IMR-90 (cell line): ENCODE measurements at regions not wholly inside any gene's neighbourhood (a gene's known extent, or its start where the extent isn't known, plus 50 kb on each side); places are given as distances from the start of the nearest gene placed in this dataset.

Source experiments
- CEBPB ChIP-seq: IDR thresholded peaks from 2 replicates; pipeline ENCODE4 v1.6.1; 2012; ENCODE audit warnings: low read depth, low read length, improper control_type of control experiment
- CTCF ChIP-seq: conservative IDR thresholded peaks from 2 replicates; pipeline ENCODE4 v1.5.1; 2012; ENCODE audit warnings: mild to moderate bottlenecking, low read depth, low read length, improper control_type of control experiment
- MXI1 ChIP-seq: IDR thresholded peaks from 2 replicates; pipeline ENCODE4 v1.6.1; 2012; ENCODE audit warnings: low read depth, mild to moderate bottlenecking, low read length, moderate library complexity, borderline replicate concordance
- POLR2A ChIP-seq: IDR thresholded peaks from 2 replicates; pipeline ENCODE4 v1.6.1; 2012; ENCODE audit warnings: mild to moderate bottlenecking, low read depth, low read length
- RAD21 ChIP-seq: IDR thresholded peaks from 2 replicates; pipeline ENCODE4 v1.6.1; 2012; ENCODE audit warnings: low read length, improper control_type of control experiment
- RCOR1 ChIP-seq: IDR thresholded peaks from 2 replicates; pipeline ENCODE4 v1.6.1; 2012; ENCODE audit warnings: mild to moderate bottlenecking, low read length, improper control_type of control experiment; ENCODE audit not compliant: insufficient replicate concordance

- TF ChIP-seq RAD21 (no peak), CTCF (no peak), RCOR1 (no peak), CEBPB (no peak), MXI1 (no peak), POLR2A (no peak)
Observed at GRCh38 chr4:33850371-33850902, 2393.9 kb downstream of the ARAP2 start.
